GM19043 (cell line): ENCODE measurements at regions not wholly inside any gene's neighbourhood (a gene's known extent, or its start where the extent isn't known, plus 50 kb on each side); places are given as distances from the start of the nearest gene placed in this dataset.
"Not testable (repeated sequence)": the region's sequence is repeated elsewhere in the genome, so short reads cannot be mapped to it uniquely, and the experiment has no call there.

Experiments
- ATAC-seq: cut with Tn5 transposase; IDR thresholded peaks from one replicate; pipeline ENCODE4 v1.9.1; 2021; ENCODE audit warnings: low read depth; ENCODE audit not compliant: unreplicated experiment

- ATAC-seq: no peak
Measured at GRCh38 chr4:107562316-107562715, 157.7 kb downstream of the PAPSS1 start.

DNA sequence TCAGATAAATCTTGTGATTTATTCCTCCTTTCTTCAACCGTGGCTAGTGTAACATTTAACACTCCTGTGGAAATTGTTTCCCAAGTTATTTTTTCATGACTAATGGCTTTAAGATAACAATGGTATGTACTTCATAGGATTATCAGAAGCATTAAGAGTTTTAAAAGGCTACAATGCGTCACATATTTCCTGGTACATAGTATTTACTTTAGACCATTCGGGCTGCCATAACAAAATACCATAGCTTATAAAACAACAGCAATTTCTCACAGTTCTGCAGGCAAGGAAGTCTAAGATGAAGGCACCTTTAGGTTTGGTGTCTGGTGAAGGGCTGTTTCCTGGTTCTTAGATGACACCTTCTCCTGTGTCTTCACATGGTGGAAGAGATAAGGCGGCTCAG lies 158.6 kb downstream of the PAPSS1 start:
- no peak for ATAC-seq

DNA sequence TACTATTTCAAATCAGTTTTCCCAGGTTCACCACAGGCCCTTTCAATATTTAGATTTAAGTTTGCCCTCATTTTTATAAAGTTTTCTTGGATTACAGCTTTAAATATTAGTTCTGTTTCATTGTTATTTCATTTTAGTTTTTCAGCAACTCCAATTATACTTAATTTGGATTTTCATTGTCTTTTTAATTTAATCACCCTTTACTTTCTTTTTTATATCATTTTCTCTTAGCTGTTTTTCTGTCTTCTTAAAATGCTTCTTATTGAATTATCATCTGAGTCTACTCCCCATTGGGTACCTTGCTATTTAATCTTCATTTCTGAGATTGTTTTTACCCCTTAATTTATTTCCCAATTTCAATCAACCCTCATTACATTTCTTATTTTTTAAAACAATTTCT lies 160.4 kb downstream of the PAPSS1 start:
- ATAC-seq: no peak

DNA sequence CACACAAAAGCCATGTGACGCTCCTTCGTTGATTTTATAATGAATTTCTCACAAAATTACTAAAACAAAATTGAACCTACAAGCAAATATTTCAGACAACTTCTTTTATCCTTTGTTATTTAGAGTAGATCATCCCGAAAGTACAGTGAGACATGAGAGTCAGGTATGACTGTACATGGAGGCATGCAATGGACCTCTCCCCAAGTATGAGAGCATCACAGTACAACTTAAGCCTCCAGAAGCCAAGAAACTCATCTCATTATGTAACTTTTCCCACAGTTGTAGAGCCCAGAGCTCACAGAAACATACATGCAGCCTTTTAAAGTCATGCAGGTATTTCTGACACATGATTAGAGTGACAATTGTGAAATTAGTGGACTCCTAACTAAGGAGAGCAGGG lies 167.7 kb downstream of the PAPSS1 start:
- no peak for ATAC-seq

DNA sequence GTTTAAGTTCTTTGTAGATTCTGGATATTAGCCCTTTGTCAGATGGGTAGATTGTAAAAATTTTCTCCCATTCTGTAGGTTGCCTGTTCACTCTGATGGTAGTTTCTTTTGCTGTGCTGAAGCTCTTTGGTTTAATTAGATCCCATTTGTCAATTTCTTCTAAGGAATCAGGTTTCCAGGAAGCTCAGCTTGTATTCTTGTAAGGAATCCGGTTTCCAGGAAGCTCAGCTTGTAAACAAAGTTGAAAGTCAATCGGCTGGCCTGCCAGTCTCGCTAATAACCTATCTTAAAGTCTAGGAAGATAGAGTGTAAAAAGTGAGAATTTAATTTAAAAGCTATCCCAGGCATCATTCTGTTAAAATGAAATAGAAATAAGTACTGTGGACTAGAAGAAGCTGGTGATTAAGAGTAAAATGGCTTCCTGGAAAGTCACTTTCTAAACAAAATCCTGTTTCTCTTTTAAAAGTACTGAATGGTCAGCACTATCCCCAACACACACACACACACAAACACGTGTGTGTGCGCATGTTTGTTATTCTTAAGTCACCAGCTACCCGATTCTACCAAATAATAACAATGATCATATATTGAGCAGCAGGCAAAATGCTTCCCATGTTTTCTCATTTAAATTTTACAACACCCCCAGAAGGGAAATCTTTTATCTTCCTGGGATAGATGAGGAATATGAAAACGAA lies 171.7 kb downstream of the PAPSS1 start:
- no peak for ATAC-seq

GRCh38 chr4:107546638-107547037 lies 173.4 kb downstream of the PAPSS1 start:
- ATAC-seq: no peak

DNA sequence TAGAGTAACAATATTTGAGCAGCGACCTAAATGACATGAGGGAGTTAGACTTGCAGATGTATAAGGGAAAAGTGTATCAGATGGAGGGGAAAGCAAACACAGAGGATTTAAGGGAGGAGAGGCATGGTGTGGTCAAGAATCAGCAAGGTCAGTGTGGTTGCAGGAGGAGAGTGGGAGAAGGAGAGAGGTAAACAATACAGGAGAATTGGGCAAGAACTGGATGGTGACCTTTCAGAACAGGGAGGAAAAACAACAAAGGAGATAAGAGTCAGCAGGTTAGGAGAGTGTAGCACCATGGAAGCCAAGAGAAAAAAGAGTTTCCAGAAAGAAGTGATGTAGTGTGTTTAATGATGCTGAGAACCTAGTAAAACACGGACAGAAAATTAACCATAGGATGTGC lies 178.5 kb downstream of the PAPSS1 start:
- ATAC-seq: no peak

GRCh38 chr4:107531927-107532326 lies 188.1 kb downstream of the PAPSS1 start:
- ATAC-seq: no peak

- no peak for ATAC-seq
Measured at GRCh38 chr4:107520368-107520767, 199.7 kb downstream of the PAPSS1 start.

- no peak for ATAC-seq
Measured at GRCh38 chr4:107519053-107519452, 201.0 kb downstream of the PAPSS1 start.

- no peak for ATAC-seq
Measured at GRCh38 chr4:107518076-107518475, 202.0 kb downstream of the PAPSS1 start.

DNA sequence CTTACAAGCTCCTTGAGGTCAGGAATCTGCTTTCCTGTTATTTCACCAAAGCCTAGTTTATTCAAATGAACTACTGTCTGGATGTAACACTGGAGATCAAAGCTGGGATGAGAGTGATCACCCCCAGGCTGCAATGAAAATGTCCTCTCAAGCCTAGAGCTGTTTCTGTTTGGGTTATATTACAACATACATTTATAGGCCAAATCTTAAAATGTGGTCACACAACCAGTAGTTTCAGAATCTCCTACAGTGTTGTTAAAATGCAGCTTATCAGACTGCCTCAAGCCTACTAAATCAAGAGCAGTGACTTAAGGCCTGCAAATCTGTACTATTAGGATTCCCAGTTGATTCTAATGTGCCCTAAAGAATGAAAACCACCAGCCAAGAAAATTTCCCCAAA lies 207.5 kb downstream of the PAPSS1 start:
- ATAC-seq: no peak

DNA sequence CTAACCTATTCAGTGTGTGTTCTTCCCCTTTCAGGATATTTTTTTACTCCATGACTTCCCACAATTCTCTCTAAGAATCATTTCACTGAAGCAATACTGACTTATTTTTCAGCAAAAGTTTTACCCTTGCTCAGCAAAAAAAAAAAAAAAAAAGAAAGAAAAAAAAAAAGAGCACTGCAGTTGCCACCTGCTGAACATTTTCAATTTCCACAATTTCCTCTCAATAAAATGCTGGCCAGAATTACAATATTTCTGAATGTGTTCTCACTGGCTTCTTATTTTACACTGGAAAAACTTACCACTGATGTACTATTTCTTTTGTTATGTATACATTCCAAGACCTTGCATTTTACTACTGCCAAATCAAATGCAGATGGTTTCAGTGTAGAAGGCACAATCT lies 210.4 kb downstream of the PAPSS1 start:
- ATAC-seq: no peak

- no peak for ATAC-seq
Measured at GRCh38 chr4:107500551-107500950, 219.5 kb downstream of the PAPSS1 start.

- no peak for ATAC-seq
Measured at GRCh38 chr4:107497054-107497453, 223.0 kb downstream of the PAPSS1 start.

DNA sequence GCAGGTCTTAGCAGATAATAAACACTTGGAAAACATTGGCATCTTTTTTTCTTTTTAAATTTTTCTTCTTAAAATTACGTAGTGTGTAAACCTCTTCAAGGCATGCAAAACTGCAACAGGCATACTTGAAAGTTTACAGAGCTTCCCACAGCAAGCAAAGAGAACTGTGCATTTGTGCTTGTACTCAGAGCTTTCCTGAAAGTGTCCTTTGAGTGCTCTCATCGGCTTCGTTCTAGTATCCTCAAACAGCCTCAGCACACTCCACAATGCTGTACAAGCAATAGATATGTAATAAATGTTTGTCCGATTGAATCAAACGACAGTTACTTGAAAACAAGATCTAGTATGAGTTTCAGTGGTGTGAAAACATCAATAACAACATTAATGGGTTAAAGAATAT lies 227.5 kb downstream of the PAPSS1 start:
- ATAC-seq: no peak

DNA sequence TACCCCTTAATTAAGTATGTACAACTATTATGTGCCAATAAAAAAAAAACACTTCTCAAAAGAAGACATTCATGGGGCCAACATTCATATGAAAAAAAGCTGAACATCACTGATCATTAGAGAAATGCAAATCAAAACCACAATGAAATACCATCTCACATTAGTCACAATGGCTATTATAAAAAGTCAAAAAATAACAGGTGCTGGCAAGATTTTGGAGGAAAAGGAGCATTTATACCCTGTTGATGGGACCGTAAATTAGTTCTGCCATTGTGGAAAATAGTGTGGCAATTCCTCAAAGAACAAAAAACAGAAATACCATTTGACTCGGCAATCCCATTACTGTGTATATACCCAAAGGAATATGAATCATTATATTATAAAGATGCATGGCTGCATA lies 229.9 kb downstream of the PAPSS1 start:
- ATAC-seq: no peak

DNA sequence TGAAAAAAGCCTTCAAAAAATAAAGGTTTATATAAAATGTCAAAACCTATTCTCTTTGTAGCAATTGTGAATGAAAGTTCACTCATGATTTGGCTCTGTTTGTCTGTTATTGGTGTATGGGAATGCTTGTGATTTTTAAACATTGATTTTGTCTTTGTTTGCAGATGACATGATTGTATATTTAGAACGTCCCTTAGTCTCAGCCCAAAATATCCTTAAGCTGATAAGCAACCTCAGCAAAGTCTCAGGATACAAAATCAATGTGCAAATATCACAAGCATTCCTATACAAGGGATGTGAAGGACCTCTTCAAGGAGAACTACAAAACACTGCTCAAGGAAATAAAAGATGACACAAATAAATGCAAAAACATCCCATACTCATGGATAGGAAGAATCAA lies 236.4 kb downstream of the PAPSS1 start:
- ATAC-seq: not testable (repeated sequence)

DNA sequence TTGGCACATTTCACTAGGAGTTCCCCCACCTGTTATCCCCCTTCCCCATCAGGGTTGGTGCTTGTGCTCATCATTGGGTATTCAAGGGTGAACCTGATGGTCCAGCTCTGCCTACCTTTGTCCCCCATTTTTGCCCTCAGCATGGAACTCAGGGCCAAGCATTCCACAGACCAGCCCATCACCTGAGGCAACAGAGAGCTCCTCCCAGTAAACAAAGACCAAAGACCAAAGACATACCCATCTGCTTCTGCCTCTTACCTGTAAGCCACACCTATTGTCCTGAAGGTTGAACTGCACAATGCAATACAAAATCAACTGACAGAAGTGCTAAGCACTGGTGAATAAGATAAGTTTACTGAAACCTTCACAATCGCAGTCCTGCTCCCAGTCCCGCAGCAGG lies 237.5 kb downstream of the PAPSS1 start:
- no peak for ATAC-seq

DNA sequence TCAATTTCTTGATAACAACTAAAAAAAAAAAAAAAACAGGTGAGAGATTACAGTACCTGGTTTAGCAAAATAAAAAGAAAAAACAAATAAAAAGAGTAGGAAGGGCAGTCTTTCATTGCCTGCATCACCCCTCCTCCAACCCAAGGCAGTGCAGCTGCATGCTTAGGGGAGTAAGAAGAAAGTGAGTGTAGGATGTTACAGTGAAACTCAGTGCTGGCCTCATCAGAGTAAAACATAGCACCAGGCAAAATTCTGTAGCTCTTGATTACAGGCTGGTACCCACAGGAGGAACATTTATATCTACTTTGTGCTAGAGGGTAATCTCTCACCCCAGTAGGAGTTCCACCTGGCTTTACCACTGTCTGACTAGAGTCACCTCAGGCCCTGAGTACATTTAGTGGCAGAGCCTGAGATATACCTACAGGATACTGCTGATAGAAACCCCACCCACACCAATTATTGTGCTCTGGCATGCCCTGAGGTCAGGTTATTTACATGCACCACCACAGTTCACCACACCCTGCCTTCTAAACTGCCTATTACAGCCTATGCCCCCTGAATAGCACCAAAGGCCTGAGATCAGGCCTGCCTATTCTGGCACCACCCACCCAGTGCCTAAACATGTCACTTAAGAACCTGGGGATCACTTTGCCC lies 241.6 kb downstream of the PAPSS1 start:
- no peak for ATAC-seq

DNA sequence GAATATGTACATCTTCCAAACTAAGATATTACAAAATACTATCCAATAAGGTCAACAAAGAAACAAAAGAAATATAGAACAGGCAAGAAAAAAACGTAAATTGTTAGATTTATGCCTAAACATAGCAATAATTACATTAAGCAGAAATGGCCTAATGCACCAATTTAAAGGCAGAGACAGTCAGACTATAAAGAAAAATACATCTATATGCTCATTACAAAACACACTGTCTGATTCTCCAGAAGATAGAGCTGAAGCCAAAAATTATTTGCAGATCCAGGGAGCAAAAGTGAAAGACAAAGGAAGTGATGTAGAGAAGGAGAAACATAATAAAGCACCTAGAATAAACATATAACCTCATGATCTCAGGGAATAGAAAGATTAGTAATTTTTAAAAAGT lies 246.9 kb downstream of the PAPSS1 start:
- no peak for ATAC-seq

DNA sequence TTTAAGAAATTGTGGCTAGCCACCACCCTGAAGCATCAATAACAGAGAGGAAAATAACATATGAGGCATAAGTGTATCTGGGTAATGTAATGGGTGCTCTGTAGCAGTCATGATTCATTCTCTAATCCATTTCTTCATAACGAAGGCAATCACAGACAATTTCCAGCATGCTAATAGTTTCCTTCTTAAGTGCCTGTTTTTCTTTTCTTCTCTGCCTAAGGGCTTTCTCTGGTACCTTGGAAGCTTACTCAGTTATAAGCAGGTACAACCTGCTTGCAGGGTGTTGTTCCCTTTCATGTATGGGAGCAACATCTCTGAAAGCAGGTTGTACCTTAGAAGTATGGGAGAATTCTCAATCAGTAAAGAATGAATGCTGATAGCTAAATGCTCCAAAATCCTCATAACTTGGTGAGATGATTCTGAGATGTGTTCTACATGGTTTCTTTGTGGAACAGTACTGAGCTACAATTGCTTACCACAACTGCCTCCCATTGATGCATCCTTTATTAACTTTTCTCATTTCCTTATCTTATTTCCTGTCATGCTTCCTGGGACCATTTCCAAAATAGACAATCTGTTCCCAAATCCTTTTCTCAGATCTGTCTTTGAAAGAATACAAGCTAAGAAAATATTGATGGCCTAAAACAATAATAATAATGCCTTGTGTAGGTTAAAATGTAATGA lies 247.6 kb downstream of the PAPSS1 start:
- no peak for ATAC-seq
